HepG2 (cell line): ENCODE measurements at regions not wholly inside any gene's neighbourhood (a gene's known extent, or its start where the extent isn't known, plus 50 kb on each side); places are given as distances from the start of the nearest gene placed in this dataset.

Experiments
- CTCF ChIP-seq: sonication (generic); formaldehyde crosslinking; IDR thresholded peaks from 2 replicates; pipeline ENCODE4 v1.5.0; 2020; ENCODE audit warnings: mild to moderate bottlenecking, missing genetic modification reagents, moderate library complexity
- E2F5 ChIP-seq: sonication (generic); formaldehyde crosslinking; conservative IDR thresholded peaks from 2 replicates; pipeline ENCODE4 v1.4.0; 2020; ENCODE audit warnings: missing genetic modification reagents
- FOXP1 ChIP-seq, 2 experiments: fragments of 450-650 bp in 1 of 2; IDR thresholded peaks; 2 replicates each; pipeline ENCODE4 v1.6.1; 2017 to 2018; ENCODE audit warnings: antibody characterized with exemption in 1 of 2
- HMGXB3 ChIP-seq: sonication (generic); formaldehyde crosslinking; IDR thresholded peaks from 2 replicates; pipeline ENCODE4 v1.4.0; 2020; ENCODE audit warnings: missing genetic modification reagents, borderline replicate concordance
- POLR2A ChIP-seq, 2 experiments: IDR thresholded peaks; 2 replicates each; pipeline ENCODE4 v1.6.1; 2011; ENCODE audit warnings: low read depth in 2 of 2, low read length in 2 of 2, mild to moderate bottlenecking in 1 of 2, moderate library complexity in 1 of 2; ENCODE audit not compliant: insufficient read depth in 1 of 2
- RXRA ChIP-seq: sonication (generic); formaldehyde crosslinking; IDR thresholded peaks from 2 replicates; pipeline ENCODE4 v1.5.1; 2020; ENCODE audit warnings: missing genetic modification reagents
- SMARCC2 ChIP-seq: fragments of 450-650 bp; IDR thresholded peaks from 2 replicates; pipeline ENCODE4 v1.6.1; 2017; ENCODE audit warnings: antibody characterized with exemption, mild to moderate bottlenecking
- TERF1 ChIP-seq: sonication (generic); formaldehyde crosslinking; IDR thresholded peaks from 2 replicates; pipeline ENCODE4 v1.8.0; 2022; ENCODE audit warnings: mild to moderate bottlenecking, missing genetic modification reagents, moderate library complexity
- THAP7 ChIP-seq: sonication (generic); formaldehyde crosslinking; IDR thresholded peaks from 2 replicates; pipeline ENCODE4 v1.8.1; 2023; ENCODE audit warnings: mild to moderate bottlenecking, missing genetic modification reagents
- USF2 ChIP-seq, 2 experiments: sonication (generic) in 1 of 2; formaldehyde crosslinking in 1 of 2; IDR thresholded peaks; 2 replicates each; pipeline versions ENCODE4 v1.5.1 to v1.6.1; 2011 to 2020; ENCODE audit warnings: borderline replicate concordance in 1 of 2, low read depth in 1 of 2, low read length in 1 of 2, mild to moderate bottlenecking in 1 of 2, missing genetic modification reagents in 1 of 2, moderate library complexity in 1 of 2
- ZBTB7B ChIP-seq: sonication (generic); formaldehyde crosslinking; IDR thresholded peaks from 2 replicates; pipeline ENCODE4 v1.4.0; 2020; ENCODE audit warnings: missing genetic modification reagents
- ZNF232 ChIP-seq: sonication (generic); formaldehyde crosslinking; IDR thresholded peaks from 2 replicates; pipeline ENCODE4 v1.4.0; 2020; ENCODE audit warnings: missing genetic modification reagents, borderline replicate concordance
- ZNF260 ChIP-seq: sonication (generic); formaldehyde crosslinking; IDR thresholded peaks from 2 replicates; pipeline ENCODE4 v1.4.0; 2020; ENCODE audit warnings: missing genetic modification reagents, low read depth, mild to moderate bottlenecking, borderline replicate concordance

GRCh38 chr9:85334228-85334627, 407.5 kb downstream of the AGTPBP1 start:
- TF ChIP-seq ZNF232 (CRISPR knock-in tag) (no peak), FOXP1 (IDR thresholded peaks at IDR 0.05) (no peak), FOXP1 (CRISPR knock-in tag; IDR thresholded peaks at IDR 0.05) (no peak), THAP7 (no peak), ZNF260 (no peak), USF2 (IDR thresholded peaks at IDR 0.05; ENCODE audit: low read depth, low read length) (no peak), USF2 (CRISPR knock-in tag; IDR thresholded peaks at IDR 0.05; ENCODE audit: borderline replicate concordance) (no peak), E2F5 (CRISPR knock-in tag) (no peak), SMARCC2 (no peak), CTCF (no peak), POLR2A (IDR thresholded peaks at IDR 0.05; ENCODE audit: insufficient read depth in 1 of 2, low read depth in 2 of 2, low read length in 2 of 2) (no peak), ZBTB7B (CRISPR knock-in tag) (no peak), RXRA (CRISPR knock-in tag) (no peak), HMGXB3 (no peak), TERF1 (CRISPR knock-in tag) (no peak)
